Stomach (tissue), 4 donors: ENCODE measurements at regions not wholly inside any gene's neighbourhood (a gene's known extent, or its start where the extent isn't known, plus 50 kb on each side); places are given as distances from the start of the nearest gene placed in this dataset.

Source experiments
- EP300 ChIP-seq: sonication (generic); formaldehyde crosslinking; IDR thresholded peaks from one replicate; pipeline ENCODE4 v1.6.1; 2017; ENCODE audit warnings: antibody characterized with exemption
- POLR2A ChIP-seq, 4 donors: fragments of 450-650 bp; IDR thresholded peaks; one replicate each; pipeline ENCODE4 v1.6.1; 2016; ENCODE audit warnings: antibody characterized with exemption in 4 of 4, control low read depth in 2 of 4, mild to moderate bottlenecking in 1 of 4, moderate library complexity in 1 of 4
- TF ChIP-seq, protein P1 (sequence below), 7 experiments: fragments of 450-650 bp in 4 of 7; fragments of 200-600 bp in 3 of 7; sonication (generic) in 3 of 7; IDR thresholded peaks; one replicate each; pipeline ENCODE4 v1.5.1; 2016 to 2019; ENCODE audit warnings: antibody characterized with exemption in 7 of 7, control low read depth in 2 of 7, mild to moderate bottlenecking in 1 of 7

DNA sequence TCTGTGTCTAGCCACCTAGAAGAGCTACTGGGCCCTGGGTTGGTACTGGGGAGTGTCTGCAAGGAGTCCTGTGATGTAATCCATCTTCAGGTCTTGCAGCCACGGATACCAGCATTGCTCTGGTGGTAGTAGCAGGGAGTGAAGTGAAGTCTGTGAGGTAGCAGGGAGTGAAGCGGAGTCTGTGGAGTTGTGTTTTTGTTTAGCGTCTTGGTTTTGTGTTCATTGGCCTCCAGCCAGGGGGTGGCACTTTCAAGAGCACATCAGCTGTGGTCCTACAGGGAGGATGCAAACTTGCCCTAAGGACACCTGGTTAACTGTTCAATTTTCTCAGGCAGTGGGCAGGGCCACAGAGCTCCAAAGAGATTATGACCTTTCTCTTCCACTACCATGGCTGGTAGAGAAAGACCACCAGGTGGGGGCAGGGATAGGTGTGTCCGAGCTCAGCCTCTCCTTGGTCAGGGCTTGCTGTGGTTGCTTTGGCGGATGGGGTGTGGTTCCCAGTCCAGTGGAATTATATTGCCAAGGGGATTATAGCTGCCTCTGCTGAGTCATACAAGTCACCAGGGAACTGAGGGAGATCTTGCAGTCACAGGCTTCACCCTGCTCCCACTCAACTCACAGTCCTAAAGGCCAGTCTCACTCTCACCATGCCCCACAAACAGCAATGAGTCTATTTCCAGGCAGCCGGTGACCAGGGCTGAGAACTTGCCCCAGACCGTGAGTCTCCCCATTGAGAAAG lies 424.7 kb downstream of the ZBBX start:
- no peak for TF ChIP-seq POLR2A (IDR thresholded peaks at IDR 0.05)
- TF ChIP-seq, protein P1, sequence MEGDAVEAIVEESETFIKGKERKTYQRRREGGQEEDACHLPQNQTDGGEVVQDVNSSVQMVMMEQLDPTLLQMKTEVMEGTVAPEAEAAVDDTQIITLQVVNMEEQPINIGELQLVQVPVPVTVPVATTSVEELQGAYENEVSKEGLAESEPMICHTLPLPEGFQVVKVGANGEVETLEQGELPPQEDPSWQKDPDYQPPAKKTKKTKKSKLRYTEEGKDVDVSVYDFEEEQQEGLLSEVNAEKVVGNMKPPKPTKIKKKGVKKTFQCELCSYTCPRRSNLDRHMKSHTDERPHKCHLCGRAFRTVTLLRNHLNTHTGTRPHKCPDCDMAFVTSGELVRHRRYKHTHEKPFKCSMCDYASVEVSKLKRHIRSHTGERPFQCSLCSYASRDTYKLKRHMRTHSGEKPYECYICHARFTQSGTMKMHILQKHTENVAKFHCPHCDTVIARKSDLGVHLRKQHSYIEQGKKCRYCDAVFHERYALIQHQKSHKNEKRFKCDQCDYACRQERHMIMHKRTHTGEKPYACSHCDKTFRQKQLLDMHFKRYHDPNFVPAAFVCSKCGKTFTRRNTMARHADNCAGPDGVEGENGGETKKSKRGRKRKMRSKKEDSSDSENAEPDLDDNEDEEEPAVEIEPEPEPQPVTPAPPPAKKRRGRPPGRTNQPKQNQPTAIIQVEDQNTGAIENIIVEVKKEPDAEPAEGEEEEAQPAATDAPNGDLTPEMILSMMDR (IDR thresholded peaks at IDR 0.05): no peak
- TF ChIP-seq EP300: no peak
